ENCODE measurements at regions not wholly inside any gene's neighbourhood (a gene's known extent, or its start where the extent isn't known, plus 50 kb on each side); places are given as distances from the start of the nearest gene placed in this dataset.
"Not testable (repeated sequence)": the region's sequence is repeated elsewhere in the genome, so short reads cannot be mapped to it uniquely, and the experiment has no call there.

GRCh38 chr13:53101883-53102282, 73.3 kb downstream of the OLFM4 start:
- no peak for DNase-seq

GRCh38 chr13:53104136-53104535, 75.5 kb downstream of the OLFM4 start:
- DNase-seq: no peak

DNA sequence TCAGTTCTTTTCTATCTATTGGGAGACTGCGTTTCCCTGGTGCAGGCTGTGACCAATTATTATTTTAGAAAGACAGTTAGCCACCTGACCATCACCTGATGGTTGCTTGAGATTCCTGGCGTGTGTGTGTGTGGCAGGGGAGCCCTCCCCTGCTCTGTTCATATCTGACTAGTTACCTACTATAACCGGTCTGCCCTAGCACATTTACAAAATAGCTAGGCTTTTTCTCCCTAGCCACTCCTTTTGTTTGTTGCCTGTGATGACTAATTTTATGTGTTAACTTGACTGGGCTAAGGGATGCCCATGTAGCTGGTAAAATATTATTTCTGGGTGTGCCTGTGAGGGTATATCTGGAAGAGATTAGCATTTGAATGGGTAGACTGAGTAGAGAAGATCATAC, 76.9 kb downstream of the OLFM4 start:
- DNase-seq: no peak

GRCh38 chr13:53105890-53106289, 77.3 kb downstream of the OLFM4 start:
- DNase-seq: no peak

DNA sequence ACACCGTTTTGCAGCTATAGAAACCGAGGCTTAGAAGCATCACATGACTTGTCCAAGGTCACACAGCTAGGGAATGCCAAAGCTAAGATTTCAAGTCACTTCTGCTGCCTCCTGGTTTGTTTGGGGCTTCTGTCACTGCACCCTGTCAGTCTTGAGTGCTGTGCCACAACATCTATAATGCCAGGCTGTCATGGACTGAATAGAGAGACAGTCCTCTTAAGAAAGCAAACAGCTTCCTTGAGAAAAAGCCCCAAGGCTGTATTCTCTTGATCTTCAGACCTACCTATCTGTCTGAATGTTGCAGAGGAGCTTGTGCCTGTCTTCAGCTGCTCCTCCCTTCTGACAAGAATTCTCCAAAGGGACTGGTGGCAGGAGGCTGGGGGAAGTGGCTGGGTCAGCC, 81.6 kb downstream of the OLFM4 start:
- no peak for DNase-seq

DNA sequence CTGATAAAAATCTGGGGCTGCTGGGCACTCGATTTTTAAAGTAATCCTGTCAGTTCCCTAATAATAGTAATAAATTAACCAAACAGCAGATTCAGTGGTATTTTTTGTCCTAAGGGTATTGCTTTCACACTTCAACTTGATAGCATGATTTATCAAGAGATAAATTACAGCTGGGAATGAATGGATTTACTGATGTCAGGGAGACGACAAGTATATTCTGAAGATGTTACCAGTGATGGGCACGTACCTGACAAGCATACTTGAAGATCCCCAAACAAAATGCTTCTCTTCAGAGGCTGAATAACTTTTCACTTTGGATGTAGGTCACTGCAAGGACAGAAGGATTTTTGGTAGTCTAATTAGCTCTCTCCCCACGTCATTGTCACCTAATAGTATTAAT, 82.0 kb downstream of the OLFM4 start:
- no peak for DNase-seq

DNA sequence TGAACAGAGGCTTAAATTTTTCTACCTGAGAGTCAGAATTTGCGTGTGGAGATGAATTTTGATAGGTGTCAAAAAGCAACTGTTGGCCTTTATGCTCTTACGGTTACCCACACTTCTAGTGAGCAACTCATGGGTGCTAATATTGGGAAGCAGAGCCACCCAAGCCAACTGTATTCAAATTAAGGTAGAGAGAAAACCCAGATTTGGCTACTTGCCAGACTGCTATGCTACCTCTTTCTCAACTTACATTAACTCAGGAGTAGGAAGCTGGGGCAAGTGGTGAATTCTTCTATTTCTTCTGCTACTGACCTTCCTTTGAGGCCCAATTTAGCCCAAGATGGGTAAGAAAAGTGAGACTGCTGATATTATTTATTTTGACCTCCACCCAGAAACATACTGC, 83.9 kb downstream of the OLFM4 start:
- DNase-seq: no peak

DNA sequence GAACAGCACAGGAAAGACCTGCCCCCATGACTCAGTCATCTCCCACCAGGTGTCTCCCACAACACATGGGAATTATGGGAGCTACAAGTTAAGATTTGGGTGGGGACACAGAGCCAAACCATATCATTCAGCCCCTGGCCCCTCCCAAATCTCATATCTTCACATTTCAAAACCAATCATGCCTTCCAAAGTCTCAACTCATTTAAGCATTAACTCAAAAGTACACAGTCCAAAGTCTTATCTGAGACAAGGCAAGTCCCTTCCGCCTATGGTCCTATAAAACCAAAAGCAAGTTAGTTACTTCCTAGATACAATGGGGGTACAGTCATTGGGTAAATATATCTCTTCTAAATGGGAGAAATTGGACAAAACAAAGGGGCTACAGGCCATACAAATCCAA, 88.4 kb downstream of the OLFM4 start:
- DNase-seq: not testable (repeated sequence)

DNA sequence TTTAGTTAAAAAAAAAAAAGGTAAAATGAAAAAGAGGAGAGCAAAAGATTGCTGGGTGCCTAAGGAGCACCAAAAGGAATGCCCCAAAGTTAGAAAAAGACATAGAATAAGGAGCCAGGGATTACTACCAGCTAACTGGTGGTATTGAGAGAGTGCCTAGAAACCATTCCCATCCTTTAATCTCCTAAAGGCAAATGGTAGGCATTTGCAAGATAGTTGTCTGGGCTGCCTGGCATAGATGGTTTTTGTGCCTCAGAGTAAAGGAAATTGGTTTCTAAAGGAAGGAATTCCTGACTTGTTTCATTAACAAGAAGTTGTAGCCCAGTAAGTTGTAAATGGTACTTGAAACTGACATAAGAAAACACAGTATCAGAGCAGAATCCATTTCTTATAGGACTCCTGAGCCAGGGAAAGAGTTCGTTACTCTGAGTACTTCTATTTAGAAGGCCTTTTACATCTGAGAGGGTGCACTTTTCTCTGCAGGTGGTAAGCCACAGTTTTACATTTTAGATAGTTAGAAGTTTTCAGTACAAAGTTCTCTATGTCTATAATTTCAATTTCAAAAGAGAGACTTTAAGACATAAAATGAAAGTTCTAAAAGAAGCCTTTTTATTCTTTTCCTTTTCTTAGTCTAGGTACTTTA, 92.6 kb downstream of the OLFM4 start:
- DNase-seq: no peak

GRCh38 chr13:53121919-53122318, 93.3 kb downstream of the OLFM4 start:
- DNase-seq: no peak

GRCh38 chr13:53123536-53123935, 94.9 kb downstream of the OLFM4 start:
- DNase-seq: no peak

DNA sequence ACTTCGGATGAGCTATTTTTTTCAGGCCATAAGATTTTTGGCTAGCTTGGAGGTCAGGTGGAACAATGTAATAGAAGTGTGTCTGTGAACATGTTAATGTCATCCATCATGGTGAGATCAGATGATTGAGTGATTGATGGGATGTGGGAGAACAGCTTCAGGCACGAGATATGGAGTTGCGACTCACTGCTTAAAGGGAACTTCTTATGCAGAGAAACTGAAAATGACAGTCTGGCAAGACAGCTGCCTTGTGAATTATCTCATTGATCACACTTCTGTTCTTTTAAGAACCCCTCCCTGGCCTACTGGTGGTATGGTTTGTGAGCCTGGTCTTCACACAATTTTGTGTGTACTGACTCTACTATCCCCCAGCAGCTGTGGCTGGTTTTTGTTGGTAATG, 96.0 kb downstream of the OLFM4 start:
- no peak for DNase-seq

- no peak for DNase-seq
Observed at GRCh38 chr13:53126841-53127245, 98.2 kb downstream of the OLFM4 start.

- DNase-seq: no peak
Observed at GRCh38 chr13:53127373-53127772, 98.8 kb downstream of the OLFM4 start.

GRCh38 chr13:53129864-53130393, 101.3 kb downstream of the OLFM4 start:
- DNase-seq: no peak

DNA sequence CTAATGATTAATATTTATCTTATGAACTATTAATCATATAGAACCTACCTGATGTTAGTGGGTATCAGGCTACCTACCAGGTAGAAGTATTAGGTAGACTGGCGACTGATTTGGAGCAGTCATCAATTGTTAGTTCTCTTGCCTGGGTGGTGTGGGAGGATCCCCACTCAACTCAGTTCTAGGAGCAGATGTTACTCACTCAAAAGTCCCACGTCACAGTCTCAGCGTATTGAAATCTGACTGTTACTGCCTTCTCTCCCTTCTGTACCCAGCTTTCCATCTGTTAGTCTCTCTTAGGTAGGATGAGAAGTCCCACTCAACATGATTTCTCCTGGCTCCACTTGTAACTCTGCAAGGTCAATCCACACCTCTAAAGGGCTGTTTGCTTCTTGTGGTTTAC, 102.7 kb downstream of the OLFM4 start:
- no peak for DNase-seq

DNA sequence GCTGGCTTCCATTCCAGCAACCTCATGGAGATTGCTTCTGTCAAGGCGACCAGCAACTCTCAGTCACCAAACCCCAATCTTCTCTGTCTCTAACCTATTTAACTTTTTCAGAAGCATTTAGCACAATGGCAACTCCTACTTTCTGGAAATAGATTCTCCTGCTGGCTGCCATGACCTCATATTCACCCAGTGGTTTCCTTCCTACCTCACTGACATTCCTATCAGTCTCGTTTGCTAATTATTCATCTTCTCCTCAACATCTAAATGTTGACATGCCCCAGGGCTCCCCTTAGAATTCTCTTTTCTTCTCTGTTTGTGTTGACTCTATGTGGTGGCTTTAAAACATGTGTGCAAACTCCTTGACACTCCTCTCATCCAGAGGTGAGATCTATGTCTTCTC, 106.7 kb downstream of the OLFM4 start:
- no peak for DNase-seq

DNA sequence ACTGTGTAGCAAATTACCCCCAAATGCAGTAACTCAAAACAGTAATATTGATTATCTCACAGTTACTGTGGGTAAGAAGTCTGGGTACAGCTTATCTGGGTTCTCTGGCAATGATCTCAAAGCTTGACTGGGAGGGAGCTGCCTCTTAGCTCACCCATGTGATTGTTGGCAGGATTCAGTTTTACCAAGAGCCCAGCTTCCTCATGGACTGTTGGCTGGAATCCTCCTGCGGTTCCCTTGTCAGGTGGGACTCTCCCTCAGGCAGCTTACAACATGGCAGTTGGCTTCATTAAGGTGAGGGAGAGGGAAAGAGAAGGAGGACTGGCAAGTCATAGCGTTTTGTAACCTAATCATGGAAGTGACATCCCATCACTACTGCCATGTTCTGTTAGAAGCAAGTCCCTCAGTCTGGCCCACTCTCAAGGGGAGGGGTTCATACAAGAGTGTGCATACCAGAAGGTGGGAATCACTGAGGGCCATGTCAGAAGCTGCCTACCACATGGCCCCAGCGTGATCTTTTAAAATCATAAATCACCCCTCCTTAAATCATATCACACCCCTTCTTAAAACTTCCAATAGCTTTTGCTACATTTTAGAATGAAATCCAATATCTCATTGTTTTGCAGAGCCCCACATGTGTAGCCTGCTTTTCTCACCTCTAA, 108.1 kb downstream of the OLFM4 start:
- no peak for DNase-seq

GRCh38 chr13:53137779-53138178, 109.2 kb downstream of the OLFM4 start:
- DNase-seq: no peak

GRCh38 chr13:53138376-53139036, 109.9 kb downstream of the OLFM4 start:
- no peak for DNase-seq

GRCh38 chr13:53141336-53141735, 112.7 kb downstream of the OLFM4 start:
- no peak for DNase-seq

- no peak for DNase-seq
Observed at GRCh38 chr13:53142306-53142705, 113.7 kb downstream of the OLFM4 start.

DNA sequence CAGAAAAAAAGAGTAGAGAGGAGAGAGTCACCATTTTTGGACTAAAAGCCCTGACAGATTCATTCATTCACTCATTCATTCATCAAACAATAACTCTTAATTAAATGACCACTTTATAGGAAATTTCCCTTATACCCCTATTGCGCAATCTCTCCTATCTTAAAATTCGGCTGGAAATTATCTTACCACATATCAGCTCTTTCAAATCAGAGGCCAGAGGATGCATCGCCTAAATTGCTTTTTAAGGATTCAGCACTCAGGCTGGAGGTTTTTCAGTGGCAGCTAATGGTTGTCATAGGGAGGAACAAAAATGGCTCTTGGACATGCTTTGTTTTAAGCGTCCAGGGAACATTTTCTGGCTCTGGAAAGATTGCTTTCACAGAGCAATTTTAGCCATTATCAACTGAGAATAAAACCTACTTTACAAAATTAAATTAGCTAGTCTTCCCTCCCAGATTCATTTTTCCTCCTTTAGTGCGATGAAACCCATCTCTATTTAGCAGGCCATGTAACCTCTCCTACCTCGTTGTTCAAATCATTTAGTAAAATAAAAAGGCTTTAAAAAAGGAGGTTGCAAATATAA, 115.2 kb downstream of the OLFM4 start:
- no peak for DNase-seq

DNA sequence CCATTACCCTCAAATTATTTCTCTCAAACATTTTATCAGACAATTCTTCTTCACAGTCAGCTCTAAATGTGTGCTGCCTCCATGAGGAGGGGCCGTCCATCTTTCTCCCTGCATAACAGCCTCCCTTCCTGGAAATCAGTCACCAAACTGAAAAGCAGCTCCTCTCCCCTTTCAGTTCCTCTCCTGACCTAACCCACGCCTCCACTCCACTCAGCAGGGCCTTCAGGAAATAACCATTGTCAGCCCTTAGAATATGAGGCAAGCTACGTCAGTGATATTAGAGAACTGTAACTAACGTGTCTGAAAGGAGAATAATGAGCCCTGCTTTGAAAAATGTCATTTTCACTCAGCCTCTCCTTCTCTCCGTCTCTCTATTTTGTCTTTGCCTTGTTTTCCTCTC, 116.2 kb downstream of the OLFM4 start:
- no peak for DNase-seq

All from CD4-positive, alpha-beta T cell treated with Interleukin-12 subunit alpha and Interleukin-12 subunit beta, for 1 hour (primary cell).